ENCODE measurements at regions not wholly inside any gene's neighbourhood (a gene's known extent, or its start where the extent isn't known, plus 50 kb on each side); places are given as distances from the start of the nearest gene placed in this dataset.

DNA sequence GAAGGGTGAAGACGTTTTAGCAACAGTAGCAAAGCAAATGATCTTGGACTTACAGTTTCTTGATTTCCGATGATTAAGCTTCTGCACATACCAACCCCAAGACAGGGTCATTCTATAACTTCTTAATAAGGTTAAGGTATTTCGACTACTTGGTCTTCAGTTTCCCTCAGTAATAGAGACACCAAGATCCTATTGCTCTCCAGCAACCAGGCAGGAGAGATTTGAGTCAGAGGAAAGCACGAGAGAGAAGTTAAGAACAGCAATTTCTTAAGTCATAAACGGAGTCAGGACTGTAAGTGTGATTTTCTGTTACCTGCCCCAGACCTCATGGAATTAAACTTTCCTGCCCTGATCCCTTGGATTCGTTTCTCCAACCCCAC, 215.6 kb downstream of the TTC8 start:
- Mint-ChIP-seq H3K27me3 (peaks cover 49% of the 10 kb centered on the region), H3K9me3 (ENCODE audit: insufficient read depth) (peaks cover 5% of the 10 kb centered on the region), H3K4me1 (peaks cover 15% of the 10 kb centered on the region), H3K27ac (no peak overlapping the region), H3K4me3 (peak overlapping the region; percentile 85)
- H3K27ac ChIP-seq (ENCODE audit: low read length in 2 of 2): no peak overlapping the region
- no peaks in the 10 kb centered on the region for H4K20me1 ChIP-seq (ENCODE audit: control insufficient read depth, insufficient read depth, low read length, poor library complexity, severe bottlenecking)
- H3K36me3 ChIP-seq (replicated peaks in 1 of 2; ENCODE audit: control extremely low read depth in 1 of 2, control insufficient read depth in 1 of 2, extremely low read depth in 1 of 2, insufficient read depth in 2 of 2, low read length in 1 of 2): no peaks in the 10 kb centered on the region
- intact Hi-C loops (cut with micrococcal nuclease): loop anchor here (1.0 kb wide), 4 partner anchors 378 to 875 kb away; no protein-coding TSS in a partner anchor
- peak overlapping the region; percentile 82 for H2AFZ ChIP-seq (ENCODE audit: insufficient read depth, low read depth, low read length, poor library complexity, severe bottlenecking)
- peak overlapping the region in 4 of 5 experiments; percentile 35 to 63 (median 42) for H3K4me3 ChIP-seq (ENCODE audit: control extremely low read depth in 1 of 5, extremely low read depth in 1 of 5, insufficient read depth in 1 of 5, low read depth in 2 of 5, low read length in 4 of 5)
- no peak for ATAC-seq (ENCODE audit: low read depth)
- no CpG with 5 or more reads among the region's 6 CpGs for WGBS (ENCODE audit: insufficient coverage)
- TF ChIP-seq EZH2 (IDR thresholded peaks at IDR 0.05; ENCODE audit: borderline replicate concordance, insufficient read depth, low read depth, low read length, poor library complexity, severe bottlenecking): no peak
- TF ChIP-seq CTCF (IDR thresholded peaks at IDR 0.05): no peak
- peak overlapping the region; percentile 62 for H3K9ac ChIP-seq (ENCODE audit: low read length)
- H3K9me3 ChIP-seq (ENCODE audit: control extremely low read depth in 1 of 3, control insufficient read depth in 2 of 3, insufficient read depth in 1 of 3, low read length in 2 of 3): peaks cover 0 to 4% (median 0%) of the 10 kb centered on the region in 3 donors
- peak overlapping the region; percentile 87 for H3K4me2 ChIP-seq (replicated peaks; ENCODE audit: low read depth, low read length, poor library complexity, severe bottlenecking)
- peaks cover 15% of the 10 kb centered on the region in 2 donors for H3K4me1 ChIP-seq (ENCODE audit: control insufficient read depth in 2 of 2, insufficient read depth in 2 of 2, low read length in 2 of 2)
- ChIA-PET CTCF (interaction anchor here (1.1 to 4.4 kb wide), 13 partner anchors 12 to 875 kb away, joined by 3 to 41 read pairs (median 4); no protein-coding TSS in a partner anchor), POLR2A (no interaction called here)
- no peaks in the 10 kb centered on the region for H3K79me2 ChIP-seq (ENCODE audit: control insufficient read depth, insufficient read depth, low read length)
- DNase-seq: no peak
- H3K27me3 ChIP-seq (replicated peaks in 1 of 4; ENCODE audit: control extremely low read depth in 1 of 4, control insufficient read depth in 3 of 4, insufficient read depth in 4 of 4, low read length in 3 of 4): peaks cover 0 to 13% (median 7%) of the 10 kb centered on the region in 4 experiments

DNA sequence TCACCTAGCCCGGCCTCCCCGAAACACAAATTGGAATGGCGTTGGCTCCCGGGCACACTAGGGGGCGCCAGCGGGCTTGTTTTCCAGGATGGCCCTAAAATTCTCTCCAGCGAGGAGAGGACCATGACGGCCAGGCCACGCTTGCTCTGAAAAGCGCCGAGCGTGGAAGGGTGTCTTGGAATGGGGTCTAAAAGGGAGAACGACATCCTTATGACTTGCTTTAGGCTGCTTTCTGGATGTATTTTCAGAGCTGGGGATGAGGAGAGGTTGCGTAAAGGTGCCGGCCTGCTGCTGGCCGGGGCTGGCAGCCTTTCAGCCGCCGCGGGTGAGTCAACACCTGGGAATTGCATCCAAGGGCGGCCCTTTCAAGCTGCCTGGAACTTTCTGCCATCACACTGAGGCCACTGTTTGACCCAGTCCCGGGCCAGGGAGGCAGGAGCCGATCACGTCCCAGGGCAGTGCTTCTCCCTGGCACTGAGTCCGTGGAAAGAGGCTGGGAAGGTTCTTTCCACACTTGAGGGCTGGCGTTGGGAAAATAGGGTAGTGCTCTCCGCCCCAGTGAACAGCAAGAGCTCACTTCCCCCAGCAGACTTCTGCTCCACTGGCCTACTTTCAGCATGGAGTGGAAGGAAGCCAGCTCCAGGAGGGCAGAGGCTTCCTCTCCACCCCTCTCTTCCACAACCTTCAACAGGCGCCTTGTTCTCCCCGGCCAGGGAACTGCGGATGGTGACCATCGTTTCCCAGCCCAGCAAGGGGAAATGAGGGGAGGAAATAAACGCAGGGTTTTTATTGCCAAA, 216.2 kb downstream of the TTC8 start:
- Histone ChIP-seq H3K36me3 (replicated peaks in 1 of 2; ENCODE audit: control extremely low read depth in 1 of 2, control insufficient read depth in 1 of 2, extremely low read depth in 1 of 2, insufficient read depth in 2 of 2, low read length in 1 of 2) (no peaks in the 10 kb centered on the region), H3K4me2 (replicated peaks; ENCODE audit: low read depth, low read length, poor library complexity, severe bottlenecking) (peak overlapping the region; percentile 87), H2AFZ (ENCODE audit: insufficient read depth, low read depth, low read length, poor library complexity, severe bottlenecking) (peak overlapping the region; percentile 82), H3K79me2 (ENCODE audit: control insufficient read depth, insufficient read depth, low read length) (no peaks in the 10 kb centered on the region), H3K4me3 (ENCODE audit: control extremely low read depth in 1 of 5, extremely low read depth in 1 of 5, insufficient read depth in 1 of 5, low read depth in 2 of 5, low read length in 4 of 5) (peak overlapping the region in 4 of 5 experiments; percentile 35 to 63 (median 42)), H3K4me1 (ENCODE audit: control insufficient read depth in 2 of 2, insufficient read depth in 2 of 2, low read length in 2 of 2) (peaks cover 15% of the 10 kb centered on the region in 2 donors), H3K27me3 (replicated peaks in 1 of 4; ENCODE audit: control extremely low read depth in 1 of 4, control insufficient read depth in 3 of 4, insufficient read depth in 4 of 4, low read length in 3 of 4) (peaks cover 0 to 12% (median 7%) of the 10 kb centered on the region in 4 experiments), H3K27ac (ENCODE audit: low read length in 2 of 2) (no peak overlapping the region), H3K9me3 (ENCODE audit: control extremely low read depth in 1 of 3, control insufficient read depth in 2 of 3, insufficient read depth in 1 of 3, low read length in 2 of 3) (peaks cover 0 to 4% (median 0%) of the 10 kb centered on the region in 3 donors), H4K20me1 (ENCODE audit: control insufficient read depth, insufficient read depth, low read length, poor library complexity, severe bottlenecking) (no peaks in the 10 kb centered on the region), H3K9ac (ENCODE audit: low read length) (peak overlapping the region; percentile 62)
- Mint-ChIP-seq H3K27me3 (peaks cover 47% of the 10 kb centered on the region), H3K27ac (no peak overlapping the region), H3K4me3 (peak overlapping the region; percentile 85), H3K4me1 (peaks cover 15% of the 10 kb centered on the region), H3K9me3 (ENCODE audit: insufficient read depth) (peaks cover 5% of the 10 kb centered on the region)
- ATAC-seq (ENCODE audit: low read depth) (peak; percentile 68), DNase-seq (peak; percentile 79)
- POLR2A ChIA-PET: no interaction called here
- intact Hi-C loops (cut with micrococcal nuclease): loop anchor here (1.0 kb wide), 4 partner anchors 378 to 875 kb away; no protein-coding TSS in a partner anchor
- 6% methylated on average over 23 of the region's 31 CpGs for WGBS (ENCODE audit: insufficient coverage)
- CTCF ChIA-PET: interaction anchor here (0.9 to 4.4 kb wide), 20 partner anchors 13 to 932 kb away, joined by 3 to 41 read pairs (median 4); no protein-coding TSS in a partner anchor
- TF ChIP-seq EZH2 (IDR thresholded peaks at IDR 0.05; ENCODE audit: borderline replicate concordance, insufficient read depth, low read depth, low read length, poor library complexity, severe bottlenecking) (no peak), CTCF (IDR thresholded peaks at IDR 0.05) (peak; percentile 85)

Measured in B cell (primary cell).